Mucosa of rectum (tissue), 2 donors: ENCODE measurements at regions not wholly inside any gene's neighbourhood (a gene's known extent, or its start where the extent isn't known, plus 50 kb on each side); places are given as distances from the start of the nearest gene placed in this dataset.

Source experiments
- H3K27ac ChIP-seq, 2 donors: one replicate each; pipeline ENCODE4 v1.7.0; 2013; ENCODE audit warnings: inconsistent platforms in 2 of 2, low read depth in 2 of 2, low read length in 2 of 2
- H3K27me3 ChIP-seq, 2 donors: one replicate each; pipeline ENCODE4 v1.7.0; 2013; ENCODE audit warnings: low read length in 2 of 2; ENCODE audit not compliant: control insufficient read depth in 2 of 2, insufficient read depth in 2 of 2
- H3K36me3 ChIP-seq, 2 donors: one replicate each; pipeline ENCODE4 v1.7.0; 2013; ENCODE audit warnings: low read length in 2 of 2; ENCODE audit not compliant: control insufficient read depth in 2 of 2, insufficient read depth in 2 of 2
- H3K4me1 ChIP-seq, 2 donors: one replicate each; pipeline ENCODE4 v1.7.0; 2013; ENCODE audit warnings: low read length in 2 of 2, mild to moderate bottlenecking in 1 of 2; ENCODE audit not compliant: control insufficient read depth in 2 of 2, insufficient read depth in 2 of 2
- H3K4me3 ChIP-seq, 2 donors: one replicate each; pipeline ENCODE4 v1.7.0; 2013; ENCODE audit warnings: low read length in 2 of 2
- H3K9ac ChIP-seq, 2 donors: one replicate each; pipeline ENCODE4 v1.7.0; 2013; ENCODE audit warnings: low read length in 2 of 2, low read depth in 1 of 2, mild to moderate bottlenecking in 1 of 2
- H3K9me3 ChIP-seq, 2 donors: one replicate each; pipeline ENCODE4 v1.7.0; 2013; ENCODE audit warnings: low read length in 2 of 2; ENCODE audit not compliant: control insufficient read depth in 2 of 2
- donor health status: healthy.
- donor health status: Normal muscosa, but diverticular disease.

- Histone ChIP-seq H3K4me3 (no peak overlapping the region), H3K27ac (no peak overlapping the region), H3K9me3 (no peaks in the 10 kb centered on the region)
These were observed 348.6 kb upstream of the RGMB start for GRCh38 chr5:98424681-98425450.

GRCh38 chr5:98425640-98426039 is 347.8 kb upstream of the RGMB start:
- H3K9ac ChIP-seq, result no peak overlapping the region
- H3K36me3 ChIP-seq, result no peaks in the 10 kb centered on the region
- H3K9me3 ChIP-seq, result no peaks in the 10 kb centered on the region
- H3K4me1 ChIP-seq, result no peaks in the 10 kb centered on the region
- no peak overlapping the region for H3K4me3 ChIP-seq
- no peak overlapping the region for H3K27ac ChIP-seq
- H3K27me3 ChIP-seq, result no peaks in the 10 kb centered on the region

More at GRCh38 chr5:98424681-98425450, 348.6 kb upstream of the RGMB start:
- Histone ChIP-seq H3K27me3 (no peaks in the 10 kb centered on the region), H3K4me1 (no peaks in the 10 kb centered on the region), H3K9ac (no peak overlapping the region), H3K36me3 (no peaks in the 10 kb centered on the region)

- Histone ChIP-seq H3K27ac (no peak overlapping the region), H3K27me3 (no peaks in the 10 kb centered on the region), H3K36me3 (no peaks in the 10 kb centered on the region), H3K4me3 (no peak overlapping the region), H3K9ac (no peak overlapping the region), H3K9me3 (no peaks in the 10 kb centered on the region), H3K4me1 (no peaks in the 10 kb centered on the region)
These were observed 344.7 kb upstream of the RGMB start for GRCh38 chr5:98428806-98429205.

GRCh38 chr5:98432378-98432777 is 341.1 kb upstream of the RGMB start:
- H3K27ac ChIP-seq, result no peak overlapping the region
- no peak overlapping the region for H3K9ac ChIP-seq
- H3K4me1 ChIP-seq, result no peaks in the 10 kb centered on the region
- H3K36me3 ChIP-seq, result no peaks in the 10 kb centered on the region
- no peaks in the 10 kb centered on the region for H3K9me3 ChIP-seq
- no peaks in the 10 kb centered on the region for H3K27me3 ChIP-seq
- H3K4me3 ChIP-seq, result no peak overlapping the region

GRCh38 chr5:98433022-98433421 is 340.4 kb upstream of the RGMB start:
- H3K27ac ChIP-seq, result no peak overlapping the region

GRCh38 chr5:98433673-98434072 is 339.8 kb upstream of the RGMB start:
- Histone ChIP-seq H3K4me3 (no peak overlapping the region), H3K4me1 (no peaks in the 10 kb centered on the region), H3K36me3 (no peaks in the 10 kb centered on the region), H3K27me3 (no peaks in the 10 kb centered on the region), H3K9ac (no peak overlapping the region), H3K27ac (no peak overlapping the region), H3K9me3 (no peaks in the 10 kb centered on the region)

More at GRCh38 chr5:98433022-98433421, 340.4 kb upstream of the RGMB start:
- no peaks in the 10 kb centered on the region for H3K27me3 ChIP-seq
- no peaks in the 10 kb centered on the region for H3K9me3 ChIP-seq
- H3K4me3 ChIP-seq, result no peak overlapping the region
- no peaks in the 10 kb centered on the region for H3K4me1 ChIP-seq
- no peaks in the 10 kb centered on the region for H3K36me3 ChIP-seq
- no peak overlapping the region for H3K9ac ChIP-seq

GRCh38 chr5:98436667-98437066 is 336.8 kb upstream of the RGMB start:
- H3K36me3 ChIP-seq, result no peaks in the 10 kb centered on the region
- no peaks in the 10 kb centered on the region for H3K4me1 ChIP-seq
- no peak overlapping the region for H3K9ac ChIP-seq
- H3K27ac ChIP-seq, result no peak overlapping the region
- no peaks in the 10 kb centered on the region for H3K9me3 ChIP-seq
- H3K27me3 ChIP-seq, result no peaks in the 10 kb centered on the region
- H3K4me3 ChIP-seq, result no peak overlapping the region

GRCh38 chr5:98442448-98442847 is 331.0 kb upstream of the RGMB start:
- H3K27ac ChIP-seq, result no peak overlapping the region
- H3K4me1 ChIP-seq, result no peaks in the 10 kb centered on the region
- no peak overlapping the region for H3K9ac ChIP-seq
- no peaks in the 10 kb centered on the region for H3K36me3 ChIP-seq
- no peaks in the 10 kb centered on the region for H3K27me3 ChIP-seq
- peaks cover 1 to 8% of the 10 kb centered on the region in 2 donors for H3K9me3 ChIP-seq
- H3K4me3 ChIP-seq, result no peak overlapping the region

GRCh38 chr5:98443881-98444280 is 329.6 kb upstream of the RGMB start:
- H3K27me3 ChIP-seq, result no peaks in the 10 kb centered on the region

GRCh38 chr5:98453296-98453695 is 320.2 kb upstream of the RGMB start:
- H3K27ac ChIP-seq, result no peak overlapping the region
- H3K9ac ChIP-seq, result no peak overlapping the region
- H3K36me3 ChIP-seq, result no peaks in the 10 kb centered on the region
- H3K9me3 ChIP-seq, result no peaks in the 10 kb centered on the region
- H3K4me3 ChIP-seq, result no peak overlapping the region
- H3K4me1 ChIP-seq, result peaks cover 0 to 3% of the 10 kb centered on the region in 2 donors
- no peaks in the 10 kb centered on the region for H3K27me3 ChIP-seq

More at GRCh38 chr5:98443881-98444280, 329.6 kb upstream of the RGMB start:
- Histone ChIP-seq H3K36me3 (no peaks in the 10 kb centered on the region), H3K4me1 (no peaks in the 10 kb centered on the region), H3K9me3 (peaks cover 1 to 8% of the 10 kb centered on the region in 2 donors), H3K9ac (no peak overlapping the region), H3K4me3 (no peak overlapping the region), H3K27ac (no peak overlapping the region)
